ENCODE measurements at regions not wholly inside any gene's neighbourhood (a gene's known extent, or its start where the extent isn't known, plus 50 kb on each side); places are given as distances from the start of the nearest gene placed in this dataset.

DNA sequence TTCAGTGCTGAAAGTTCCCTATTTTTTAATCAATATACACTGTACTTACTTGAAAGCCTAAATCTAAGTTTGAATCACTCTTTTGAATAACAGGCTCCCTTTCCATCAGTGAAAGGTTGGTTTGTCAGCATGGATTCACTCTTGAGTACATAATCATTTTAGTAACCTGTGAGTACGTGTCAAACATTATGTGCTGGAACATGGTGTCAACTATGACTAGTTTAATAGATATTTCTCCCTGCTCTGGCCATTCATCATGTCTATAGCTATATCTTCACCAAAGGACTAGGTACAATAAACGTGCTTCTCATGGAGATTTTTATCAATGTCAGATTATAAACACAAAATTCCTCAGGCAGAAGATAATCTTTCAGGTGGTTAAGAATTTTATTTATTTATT is 61.7 kb upstream of the MDFIC start:
- DNase-seq = no peak

DNA sequence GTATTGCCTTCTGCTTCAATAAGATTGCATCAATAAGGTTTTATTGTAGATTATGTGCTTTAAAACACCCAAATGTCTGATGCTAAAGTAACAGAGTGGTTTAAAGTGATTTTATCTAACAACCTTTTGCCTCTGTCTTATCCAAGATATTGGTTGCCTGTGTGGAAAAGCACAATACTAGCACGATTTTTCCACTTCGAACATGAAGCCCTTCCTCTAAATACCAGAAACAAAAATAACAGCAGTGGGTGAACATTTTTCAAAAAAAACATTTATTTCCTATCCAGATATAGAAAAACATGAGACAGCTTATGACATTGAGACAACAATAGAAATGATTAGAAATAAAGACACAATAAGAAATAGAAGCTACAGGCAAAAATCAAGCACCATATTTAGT is 59.5 kb upstream of the MDFIC start:
- no peak for DNase-seq

DNA sequence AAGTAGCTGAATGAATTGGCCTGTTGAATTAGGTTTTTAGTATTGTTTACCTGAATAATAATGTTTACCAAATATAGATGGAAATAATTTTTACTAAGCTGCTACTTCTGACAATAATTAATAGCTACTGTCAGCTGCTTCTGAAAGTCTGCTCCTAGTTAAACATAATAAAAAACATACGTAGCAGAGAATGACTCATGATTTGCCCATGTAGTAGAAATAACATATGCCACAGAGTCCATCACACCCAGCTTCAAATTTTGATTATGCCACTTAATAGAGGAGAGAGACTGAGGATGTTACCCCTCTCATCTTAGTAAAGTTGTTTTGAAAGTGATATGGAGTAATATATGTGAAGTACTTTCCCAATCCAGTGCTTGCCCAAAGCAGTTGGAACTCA is 57.6 kb upstream of the MDFIC start:
- DNase-seq = no peak

DNA sequence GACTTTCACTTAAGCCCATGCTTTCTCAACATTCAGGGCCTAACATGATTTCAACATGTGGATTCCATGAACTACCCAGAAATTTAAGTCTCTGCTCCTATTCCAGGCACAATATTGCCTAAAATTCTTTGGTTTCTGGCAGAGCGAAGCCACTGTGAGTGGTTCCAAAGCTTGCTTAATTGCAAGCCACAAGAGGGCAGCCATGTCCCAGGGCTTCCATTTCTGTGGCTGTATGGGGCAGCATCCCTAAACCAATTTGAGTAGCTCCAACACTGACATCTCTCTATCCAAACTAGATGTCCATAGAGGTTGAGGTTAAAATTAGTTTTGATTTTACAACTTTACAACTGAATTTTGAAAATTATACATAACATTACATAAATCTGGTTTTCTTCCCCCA is 56.3 kb upstream of the MDFIC start:
- peak; percentile 31 for DNase-seq

Measured in amniotic stem cell (primary cell).